ENCODE measurements at regions not wholly inside any gene's neighbourhood (a gene's known extent, or its start where the extent isn't known, plus 50 kb on each side); places are given as distances from the start of the nearest gene placed in this dataset.

- CTCF ChIA-PET: no interaction called here
- Mint-ChIP-seq H3K27ac (no peak overlapping the region), H3K4me3 (no peak overlapping the region), H3K9me3 (no peaks in the 10 kb centered on the region), H3K4me1 (ENCODE audit: low read depth) (peaks cover 5% of the 10 kb centered on the region), H3K36me3 (ENCODE audit: low read depth) (no peaks in the 10 kb centered on the region), H3K27me3 (ENCODE audit: low read depth) (peaks cover 21% of the 10 kb centered on the region)
- no peak for DNase-seq
- intact Hi-C loops (cut with micrococcal nuclease): no loop called here
Observed at GRCh38 chr12:65622056-65622455, 202.2 kb upstream of the HMGA2 start.

- intact Hi-C loops (cut with micrococcal nuclease): no loop called here
- Mint-ChIP-seq H3K27ac (no peak overlapping the region), H3K9me3 (no peaks in the 10 kb centered on the region), H3K4me3 (no peak overlapping the region), H3K4me1 (ENCODE audit: low read depth) (peaks cover 5% of the 10 kb centered on the region), H3K27me3 (ENCODE audit: low read depth) (peaks cover 16% of the 10 kb centered on the region), H3K36me3 (ENCODE audit: low read depth) (no peaks in the 10 kb centered on the region)
- CTCF ChIA-PET: no interaction called here
- DNase-seq: no peak
Observed at GRCh38 chr12:65623507-65623906, 200.8 kb upstream of the HMGA2 start.

GRCh38 chr12:65624554-65625086, 199.7 kb upstream of the HMGA2 start:
- Mint-ChIP-seq H3K4me1 (ENCODE audit: low read depth) (no peaks in the 10 kb centered on the region), H3K36me3 (ENCODE audit: low read depth) (no peaks in the 10 kb centered on the region), H3K4me3 (no peak overlapping the region), H3K9me3 (no peaks in the 10 kb centered on the region), H3K27me3 (ENCODE audit: low read depth) (peaks cover 17% of the 10 kb centered on the region), H3K27ac (no peak overlapping the region)
- intact Hi-C loops (cut with micrococcal nuclease): no loop called here
- no peak for DNase-seq
- CTCF ChIA-PET: no interaction called here

- no peak overlapping the region for H3K27ac Mint-ChIP-seq
- no peak for DNase-seq
- CTCF ChIA-PET: no interaction called here
- no peaks in the 10 kb centered on the region for H3K9me3 Mint-ChIP-seq
- peaks cover 11% of the 10 kb centered on the region for H3K27me3 Mint-ChIP-seq (ENCODE audit: low read depth)
- no peaks in the 10 kb centered on the region for H3K36me3 Mint-ChIP-seq (ENCODE audit: low read depth)
- no peak overlapping the region for H3K4me3 Mint-ChIP-seq
- intact Hi-C loops (cut with micrococcal nuclease): no loop called here
- no peaks in the 10 kb centered on the region for H3K4me1 Mint-ChIP-seq (ENCODE audit: low read depth)
Observed at GRCh38 chr12:65628061-65628460, 196.2 kb upstream of the HMGA2 start.

GRCh38 chr12:65630555-65630954, 193.7 kb upstream of the HMGA2 start:
- CTCF ChIA-PET: no interaction called here
- H3K4me3 Mint-ChIP-seq: no peak overlapping the region
- no peaks in the 10 kb centered on the region for H3K9me3 Mint-ChIP-seq
- H3K36me3 Mint-ChIP-seq (ENCODE audit: low read depth): no peaks in the 10 kb centered on the region
- H3K27ac Mint-ChIP-seq: no peak overlapping the region
- H3K4me1 Mint-ChIP-seq (ENCODE audit: low read depth): no peaks in the 10 kb centered on the region
- DNase-seq: no peak
- peaks cover 9% of the 10 kb centered on the region for H3K27me3 Mint-ChIP-seq (ENCODE audit: low read depth)
- intact Hi-C loops (cut with micrococcal nuclease): no loop called here

GRCh38 chr12:65631621-65632111, 192.6 kb upstream of the HMGA2 start:
- H3K9me3 Mint-ChIP-seq: no peaks in the 10 kb centered on the region
- intact Hi-C loops (cut with micrococcal nuclease): no loop called here
- DNase-seq: no peak
- H3K4me1 Mint-ChIP-seq (ENCODE audit: low read depth): no peaks in the 10 kb centered on the region
- H3K27ac Mint-ChIP-seq: no peak overlapping the region
- H3K36me3 Mint-ChIP-seq (ENCODE audit: low read depth): no peaks in the 10 kb centered on the region
- CTCF ChIA-PET: no interaction called here
- no peak overlapping the region for H3K4me3 Mint-ChIP-seq
- peaks cover 13% of the 10 kb centered on the region for H3K27me3 Mint-ChIP-seq (ENCODE audit: low read depth)

- CTCF ChIA-PET: no interaction called here
- peaks cover 13% of the 10 kb centered on the region for H3K27me3 Mint-ChIP-seq (ENCODE audit: low read depth)
- H3K36me3 Mint-ChIP-seq (ENCODE audit: low read depth): no peaks in the 10 kb centered on the region
- H3K4me1 Mint-ChIP-seq (ENCODE audit: low read depth): no peaks in the 10 kb centered on the region
- DNase-seq: no peak
- intact Hi-C loops (cut with micrococcal nuclease): no loop called here
- no peak overlapping the region for H3K4me3 Mint-ChIP-seq
- H3K9me3 Mint-ChIP-seq: no peaks in the 10 kb centered on the region
- H3K27ac Mint-ChIP-seq: no peak overlapping the region
Observed at GRCh38 chr12:65632131-65632855, 192.0 kb upstream of the HMGA2 start.

- DNase-seq: no peak
- Mint-ChIP-seq H3K4me1 (ENCODE audit: low read depth) (no peaks in the 10 kb centered on the region), H3K9me3 (no peaks in the 10 kb centered on the region), H3K4me3 (no peak overlapping the region), H3K27ac (no peak overlapping the region), H3K27me3 (ENCODE audit: low read depth) (peaks cover 13% of the 10 kb centered on the region), H3K36me3 (ENCODE audit: low read depth) (no peaks in the 10 kb centered on the region)
- intact Hi-C loops (cut with micrococcal nuclease): no loop called here
- CTCF ChIA-PET: interaction anchor here (0.5 kb wide), 1 partner anchor 100 kb away, joined by 3 read pairs; no protein-coding TSS in a partner anchor
Observed at GRCh38 chr12:65634061-65634460, 190.2 kb upstream of the HMGA2 start.

- Mint-ChIP-seq H3K4me3 (no peak overlapping the region), H3K36me3 (ENCODE audit: low read depth) (no peaks in the 10 kb centered on the region), H3K27ac (no peak overlapping the region), H3K9me3 (no peaks in the 10 kb centered on the region), H3K27me3 (ENCODE audit: low read depth) (peaks cover 8% of the 10 kb centered on the region), H3K4me1 (ENCODE audit: low read depth) (no peaks in the 10 kb centered on the region)
- no peak for DNase-seq
- CTCF ChIA-PET: interaction anchor here (0.5 kb wide), 1 partner anchor 99 kb away, joined by 3 read pairs; no protein-coding TSS in a partner anchor
- intact Hi-C loops (cut with micrococcal nuclease): no loop called here
Observed at GRCh38 chr12:65634626-65635331, 189.5 kb upstream of the HMGA2 start.

GRCh38 chr12:65636436-65636835, 187.8 kb upstream of the HMGA2 start:
- H3K4me3 Mint-ChIP-seq: no peak overlapping the region
- no peak for DNase-seq

GRCh38 chr12:65637150-65637549, 187.1 kb upstream of the HMGA2 start:
- DNase-seq: no peak
- H3K27me3 Mint-ChIP-seq (ENCODE audit: low read depth): peaks cover 13% of the 10 kb centered on the region
- H3K9me3 Mint-ChIP-seq: no peaks in the 10 kb centered on the region
- no peak overlapping the region for H3K4me3 Mint-ChIP-seq
- CTCF ChIA-PET: interaction anchor here (0.6 kb wide), 1 partner anchor 349 kb away, joined by 3 read pairs; no protein-coding TSS in a partner anchor
- intact Hi-C loops (cut with micrococcal nuclease): no loop called here
- H3K4me1 Mint-ChIP-seq (ENCODE audit: low read depth): no peaks in the 10 kb centered on the region
- H3K36me3 Mint-ChIP-seq (ENCODE audit: low read depth): no peaks in the 10 kb centered on the region
- no peak overlapping the region for H3K27ac Mint-ChIP-seq

More at GRCh38 chr12:65636436-65636835, 187.8 kb upstream of the HMGA2 start:
- Mint-ChIP-seq H3K36me3 (ENCODE audit: low read depth) (no peaks in the 10 kb centered on the region), H3K9me3 (no peaks in the 10 kb centered on the region), H3K4me1 (ENCODE audit: low read depth) (no peaks in the 10 kb centered on the region), H3K27ac (no peak overlapping the region), H3K27me3 (ENCODE audit: low read depth) (peaks cover 11% of the 10 kb centered on the region)
- CTCF ChIA-PET: no interaction called here
- intact Hi-C loops (cut with micrococcal nuclease): no loop called here

- H3K36me3 Mint-ChIP-seq (ENCODE audit: low read depth): no peaks in the 10 kb centered on the region
- CTCF ChIA-PET: interaction anchor here (0.6 kb wide), 1 partner anchor 348 kb away, joined by 3 read pairs; no protein-coding TSS in a partner anchor
- no peaks in the 10 kb centered on the region for H3K9me3 Mint-ChIP-seq
- H3K27me3 Mint-ChIP-seq (ENCODE audit: low read depth): peaks cover 13% of the 10 kb centered on the region
- H3K4me3 Mint-ChIP-seq: no peak overlapping the region
- no peak for DNase-seq
- intact Hi-C loops (cut with micrococcal nuclease): no loop called here
- H3K27ac Mint-ChIP-seq: no peak overlapping the region
- H3K4me1 Mint-ChIP-seq (ENCODE audit: low read depth): no peaks in the 10 kb centered on the region
Observed at GRCh38 chr12:65637774-65638173, 186.5 kb upstream of the HMGA2 start.

Measured in activated naive CD4-positive, alpha-beta T cell treated with anti-CD3 and anti-CD28 coated beads for 36 hours (primary cell).